Thoracic aorta (tissue), 2 donors: ENCODE measurements at regions not wholly inside any gene's neighbourhood (a gene's known extent, or its start where the extent isn't known, plus 50 kb on each side); places are given as distances from the start of the nearest gene placed in this dataset.

Source experiments
- ATAC-seq: fragments of 150-250 bp; one replicate; pipeline ENCODE4 v1.8.0; 2017; ENCODE audit warnings: low read depth; ENCODE audit not compliant: insufficient number of reproducible peaks, low FRiP score
- DNase-seq: peaks from one replicate; pipeline ENCODE4 v3.0.0-alpha.2; 2020; ENCODE audit warnings: low spot score
- H3K27ac ChIP-seq, 2 donors: fragments of 200-600 bp; sonication (generic); 1 replicate in 1 of 2; 2 replicates in 1 of 2; pipeline ENCODE4 v1.5.1; 2016; ENCODE audit warnings: mild to moderate bottlenecking in 2 of 2, moderate library complexity in 2 of 2
- H3K27me3 ChIP-seq: fragments of 200-600 bp; sonication (generic); replicated peaks from 2 replicates; pipeline ENCODE4 v1.6.0; 2016; ENCODE audit warnings: mild to moderate bottlenecking; ENCODE audit not compliant: insufficient read depth
- H3K36me3 ChIP-seq: fragments of 200-600 bp; sonication (generic); one replicate; pipeline ENCODE4 v1.5.1; 2016
- H3K4me1 ChIP-seq, 2 donors: fragments of 200-600 bp; sonication (generic); 1 replicate in 1 of 2; 2 replicates in 1 of 2; pipeline versions ENCODE4 v1.5.1 to v1.6.0; 2016; ENCODE audit warnings: low read depth in 2 of 2, mild to moderate bottlenecking in 1 of 2; ENCODE audit not compliant: control insufficient read depth in 1 of 2
- H3K4me3 ChIP-seq: fragments of 200-600 bp; sonication (generic); 2 replicates; pipeline ENCODE4 v1.5.1; 2016; ENCODE audit warnings: mild to moderate bottlenecking
- H3K9me3 ChIP-seq: fragments of 200-600 bp; sonication (generic); 2 replicates; pipeline ENCODE4 v1.5.1; 2016
- TF ChIP-seq, protein P1 (sequence below): fragments of 200-600 bp; sonication (generic); IDR thresholded peaks from one replicate; pipeline ENCODE4 v1.5.1; 2019; ENCODE audit warnings: antibody characterized with exemption

DNA sequence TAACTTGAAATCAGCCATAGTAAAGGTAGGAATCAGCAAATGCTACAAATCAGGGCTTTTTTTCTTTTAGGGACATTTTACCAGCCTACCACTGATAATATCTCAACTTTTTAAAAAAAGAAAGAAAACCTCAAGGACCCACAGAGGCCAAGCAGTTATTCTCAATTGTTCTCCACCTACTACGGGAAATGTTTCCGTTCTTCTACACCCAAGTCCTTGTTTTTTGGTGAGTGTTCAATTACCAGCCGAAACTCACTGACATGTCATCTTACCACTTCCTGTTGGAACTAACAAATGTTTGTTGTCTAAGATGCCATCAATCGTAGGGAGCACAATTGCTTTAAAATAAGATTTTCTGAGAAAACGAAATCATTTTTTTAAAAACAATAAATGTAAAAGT is 50.2 kb upstream of the CDK1 start:
- Histone ChIP-seq H3K9me3 (no peaks in the 10 kb centered on the region), H3K4me1 (peaks cover 3 to 6% of the 10 kb centered on the region in 2 donors), H3K27me3 (no peaks in the 10 kb centered on the region), H3K27ac (no peak overlapping the region), H3K36me3 (no peaks in the 10 kb centered on the region), H3K4me3 (no peak overlapping the region)
- no peak for ATAC-seq
- TF ChIP-seq, protein P1, sequence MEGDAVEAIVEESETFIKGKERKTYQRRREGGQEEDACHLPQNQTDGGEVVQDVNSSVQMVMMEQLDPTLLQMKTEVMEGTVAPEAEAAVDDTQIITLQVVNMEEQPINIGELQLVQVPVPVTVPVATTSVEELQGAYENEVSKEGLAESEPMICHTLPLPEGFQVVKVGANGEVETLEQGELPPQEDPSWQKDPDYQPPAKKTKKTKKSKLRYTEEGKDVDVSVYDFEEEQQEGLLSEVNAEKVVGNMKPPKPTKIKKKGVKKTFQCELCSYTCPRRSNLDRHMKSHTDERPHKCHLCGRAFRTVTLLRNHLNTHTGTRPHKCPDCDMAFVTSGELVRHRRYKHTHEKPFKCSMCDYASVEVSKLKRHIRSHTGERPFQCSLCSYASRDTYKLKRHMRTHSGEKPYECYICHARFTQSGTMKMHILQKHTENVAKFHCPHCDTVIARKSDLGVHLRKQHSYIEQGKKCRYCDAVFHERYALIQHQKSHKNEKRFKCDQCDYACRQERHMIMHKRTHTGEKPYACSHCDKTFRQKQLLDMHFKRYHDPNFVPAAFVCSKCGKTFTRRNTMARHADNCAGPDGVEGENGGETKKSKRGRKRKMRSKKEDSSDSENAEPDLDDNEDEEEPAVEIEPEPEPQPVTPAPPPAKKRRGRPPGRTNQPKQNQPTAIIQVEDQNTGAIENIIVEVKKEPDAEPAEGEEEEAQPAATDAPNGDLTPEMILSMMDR = no peak
- no peak for DNase-seq

GRCh38 chr10:60726257-60726656 is 52.0 kb upstream of the CDK1 start:
- ATAC-seq (no peak), DNase-seq (no peak)
- no peaks in the 10 kb centered on the region for H3K4me1 ChIP-seq
- no peaks in the 10 kb centered on the region for H3K27me3 ChIP-seq
- TF ChIP-seq, protein P1 = no peak
- no peak overlapping the region for H3K4me3 ChIP-seq
- no peak overlapping the region for H3K27ac ChIP-seq
- H3K36me3 ChIP-seq = no peaks in the 10 kb centered on the region
- H3K9me3 ChIP-seq = no peaks in the 10 kb centered on the region

DNA sequence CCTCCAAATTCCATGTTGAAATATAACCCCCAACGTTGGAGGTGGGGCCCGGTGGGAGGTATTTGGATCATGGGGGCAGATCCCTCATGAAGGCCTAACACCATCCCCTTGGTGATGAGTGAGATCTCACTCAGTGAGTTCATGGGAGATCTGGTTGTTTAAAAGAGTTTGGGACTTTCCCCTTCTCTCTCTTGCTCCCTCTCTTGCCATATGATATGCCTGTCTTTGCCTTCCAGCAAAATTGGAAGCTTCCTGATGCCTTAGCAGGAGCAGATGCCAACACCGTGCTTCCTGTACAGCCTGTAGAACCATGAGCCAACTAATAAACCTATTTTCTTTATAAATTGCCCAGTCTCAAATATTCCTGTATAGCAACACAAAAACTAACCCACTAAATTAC is 55.7 kb upstream of the CDK1 start:
- no peak for DNase-seq
- Histone ChIP-seq H3K36me3 (no peaks in the 10 kb centered on the region), H3K4me1 (no peaks in the 10 kb centered on the region), H3K4me3 (no peak overlapping the region), H3K27ac (no peak overlapping the region), H3K27me3 (no peaks in the 10 kb centered on the region), H3K9me3 (no peaks in the 10 kb centered on the region)
- TF ChIP-seq, protein P1 = no peak
- no peak for ATAC-seq

DNA sequence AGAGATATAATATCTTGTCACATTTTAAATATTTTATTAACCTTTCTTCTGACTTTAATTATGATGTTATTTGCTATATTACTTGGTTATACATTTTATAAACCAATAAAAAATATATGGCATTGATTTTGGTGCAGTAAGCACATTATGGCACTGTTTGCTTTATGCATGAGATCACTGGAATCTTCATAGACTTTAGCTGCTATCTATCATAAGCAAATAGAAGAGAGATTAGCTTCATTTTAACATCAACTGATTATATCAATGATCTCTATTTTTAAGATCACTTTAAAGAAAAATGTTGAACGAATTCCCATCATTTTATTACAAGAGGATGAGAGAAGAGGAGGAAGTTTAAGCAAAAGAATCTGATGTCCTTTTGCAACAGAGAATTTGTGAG is 58.6 kb upstream of the CDK1 start:
- Histone ChIP-seq H3K27ac (no peak overlapping the region), H3K27me3 (no peaks in the 10 kb centered on the region), H3K4me1 (no peaks in the 10 kb centered on the region), H3K4me3 (no peak overlapping the region), H3K36me3 (no peaks in the 10 kb centered on the region), H3K9me3 (no peaks in the 10 kb centered on the region)
- ATAC-seq (no peak), DNase-seq (no peak)
- TF ChIP-seq, protein P1 = no peak

GRCh38 chr10:60718886-60719285 is 59.4 kb upstream of the CDK1 start:
- ATAC-seq = no peak
- Histone ChIP-seq H3K9me3 (no peaks in the 10 kb centered on the region), H3K27ac (no peak overlapping the region), H3K36me3 (no peaks in the 10 kb centered on the region), H3K4me3 (no peak overlapping the region), H3K27me3 (no peaks in the 10 kb centered on the region), H3K4me1 (no peaks in the 10 kb centered on the region)
- DNase-seq = no peak
- TF ChIP-seq, protein P1 = no peak
